IPS-11a (cell line): ENCODE measurements at regions not wholly inside any gene's neighbourhood (a gene's known extent, or its start where the extent isn't known, plus 50 kb on each side); places are given as distances from the start of the nearest gene placed in this dataset.
"Not testable (repeated sequence)": the region's sequence is repeated elsewhere in the genome, so short reads cannot be mapped to it uniquely, and the experiment has no call there.

Experiments
- H3K4me3 ChIP-seq: one replicate; pipeline ENCODE4 v1.5.1; 2013; ENCODE audit warnings: low read depth, low read length, control low read depth

- H3K4me3 ChIP-seq = not testable (repeated sequence)
These were observed 169.1 kb upstream of the PRKX start for GRCh38 chrX:3882553-3882920.

DNA sequence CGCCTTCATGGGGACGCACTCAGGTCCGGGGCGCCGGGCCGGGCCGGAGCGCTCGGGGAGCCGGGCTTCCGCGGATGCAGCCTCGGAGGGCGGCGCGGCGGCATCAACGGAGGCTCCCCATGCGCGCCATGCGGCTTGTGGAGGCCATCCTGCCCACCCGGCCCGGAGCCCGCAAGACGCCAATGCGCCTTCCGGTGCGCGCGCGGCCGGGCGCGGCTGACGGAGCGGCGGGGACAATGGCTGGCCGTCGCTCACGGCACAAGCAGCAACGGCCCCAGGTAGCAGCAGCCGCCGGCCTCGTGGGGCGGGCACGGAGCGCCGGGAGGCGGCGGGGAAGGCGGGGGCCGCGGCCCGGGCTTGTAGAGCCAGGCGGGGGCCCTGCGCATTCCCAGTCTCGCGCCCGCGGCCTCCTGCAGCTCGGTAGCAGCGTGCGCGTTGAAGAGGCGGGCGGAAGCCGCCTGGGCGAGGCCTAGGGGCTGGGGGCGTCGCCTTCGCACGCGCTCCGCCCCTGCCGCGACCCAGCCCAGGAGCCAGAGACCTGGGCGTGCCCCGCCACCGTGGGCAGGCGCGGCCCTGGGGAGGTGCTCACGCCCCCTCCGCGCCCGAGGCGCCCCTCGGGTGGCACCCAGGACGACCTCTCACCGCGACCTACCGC lies 168.6 kb upstream of the PRKX start:
- not testable (repeated sequence) for H3K4me3 ChIP-seq

GRCh38 chrX:3881255-3881895 lies 167.9 kb upstream of the PRKX start:
- H3K4me3 ChIP-seq = not testable (repeated sequence)

- not testable (repeated sequence) for H3K4me3 ChIP-seq
These were observed 162.9 kb upstream of the PRKX start for GRCh38 chrX:3876393-3876792.

GRCh38 chrX:3875638-3876037 lies 162.2 kb upstream of the PRKX start:
- not testable (repeated sequence) for H3K4me3 ChIP-seq

- not testable (repeated sequence) for H3K4me3 ChIP-seq
These were observed 158.9 kb upstream of the PRKX start for GRCh38 chrX:3872226-3872879.

DNA sequence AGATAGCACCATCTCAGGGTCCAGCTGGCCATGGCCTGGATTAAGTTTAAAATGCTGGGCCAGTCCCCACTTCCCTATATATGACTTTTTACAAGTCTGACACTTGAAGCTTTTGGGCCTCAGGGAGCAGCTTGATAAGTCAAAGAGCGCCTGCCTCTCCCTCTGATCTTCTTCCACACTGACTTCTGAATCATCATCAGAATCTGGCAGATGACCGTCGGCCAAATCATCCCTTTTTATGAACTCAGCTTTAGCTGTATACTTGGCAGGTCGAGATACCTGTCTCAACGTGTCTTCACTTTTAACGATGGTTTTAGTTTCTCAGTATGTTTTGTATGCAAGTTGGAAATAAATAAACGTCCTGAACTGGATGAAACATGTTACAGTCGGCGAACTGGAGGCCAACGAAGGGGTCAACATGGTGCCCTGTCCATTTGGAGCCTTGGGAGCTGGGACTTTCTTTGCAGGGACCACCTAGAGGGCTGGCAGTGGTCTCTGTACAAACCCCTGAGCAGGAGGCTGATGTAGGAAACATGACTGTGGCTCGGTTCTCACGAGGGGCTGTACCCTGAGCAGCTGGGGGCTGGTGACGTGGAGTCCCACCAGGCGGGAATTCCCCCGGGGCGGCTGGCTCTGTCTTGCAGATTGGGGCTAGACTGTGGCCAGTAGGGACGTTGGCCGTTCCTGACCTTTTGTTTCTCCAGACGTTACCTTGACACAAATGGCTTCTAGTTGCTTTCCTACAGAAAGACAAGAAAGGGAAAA lies 153.8 kb upstream of the PRKX start:
- not testable (repeated sequence) for H3K4me3 ChIP-seq

- not testable (repeated sequence) for H3K4me3 ChIP-seq
These were observed 144.9 kb upstream of the PRKX start for GRCh38 chrX:3858332-3858731.

- H3K4me3 ChIP-seq = not testable (repeated sequence)
These were observed 130.2 kb upstream of the PRKX start for GRCh38 chrX:3843522-3844145.

DNA sequence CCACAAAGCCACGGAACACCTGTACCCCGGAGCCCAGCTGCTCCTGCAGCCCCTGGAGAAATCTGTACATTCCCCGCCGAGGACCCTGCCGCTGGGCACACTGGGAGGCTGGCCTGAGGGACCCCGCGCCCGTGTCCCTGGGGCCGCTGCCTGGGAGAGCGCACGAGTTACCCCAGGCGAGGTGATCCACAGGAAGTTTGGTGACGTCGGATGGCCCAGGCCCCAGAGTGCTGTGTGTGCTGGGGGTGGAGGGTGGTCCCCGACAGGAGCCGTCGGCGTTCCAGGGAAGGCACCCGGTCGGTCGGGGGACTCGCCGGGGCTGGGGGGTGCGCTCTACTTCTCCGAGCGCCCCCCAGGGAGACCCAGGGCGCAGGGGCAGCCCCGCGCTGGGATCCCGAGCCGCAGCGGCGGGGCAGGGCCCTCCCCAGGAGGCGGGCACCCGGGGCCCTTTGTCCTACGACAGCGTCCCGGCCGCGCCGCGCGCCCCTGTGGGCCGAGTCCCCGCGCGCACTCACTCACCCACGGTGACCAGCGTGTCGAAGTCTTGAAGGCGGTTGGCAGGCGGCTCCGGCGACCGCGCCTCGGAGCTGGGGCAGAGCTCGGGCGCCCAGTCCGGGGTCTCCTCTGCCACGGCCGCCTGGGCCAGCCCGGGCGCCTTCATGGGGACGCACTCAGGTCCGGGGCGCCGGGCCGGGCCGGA lies 129.5 kb upstream of the PRKX start:
- H3K4me3 ChIP-seq = peak overlapping the region; percentile 17

DNA sequence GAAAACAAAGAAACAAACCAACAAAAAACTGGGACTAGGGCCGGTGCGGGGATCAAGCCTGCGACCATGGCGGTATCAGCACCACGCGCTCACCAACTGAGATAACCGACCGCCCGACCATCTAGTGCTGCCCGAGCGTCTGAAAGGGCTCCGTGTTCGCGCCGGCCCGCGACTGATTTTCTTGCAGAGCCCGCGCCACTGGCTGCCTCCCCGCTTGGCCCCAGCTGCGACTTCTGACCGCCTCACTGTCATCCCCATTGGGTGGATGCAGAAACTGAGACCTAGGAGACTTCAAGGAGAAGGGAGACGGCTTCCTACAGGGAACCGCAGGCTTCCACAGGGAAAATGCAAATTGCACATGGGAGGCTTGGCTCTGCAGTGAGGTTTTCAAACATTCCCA lies 125.3 kb upstream of the PRKX start:
- not testable (repeated sequence) for H3K4me3 ChIP-seq

- not testable (repeated sequence) for H3K4me3 ChIP-seq
These were observed 124.7 kb upstream of the PRKX start for GRCh38 chrX:3837958-3838643.

- not testable (repeated sequence) for H3K4me3 ChIP-seq
These were observed 123.8 kb upstream of the PRKX start for GRCh38 chrX:3837211-3837610.

DNA sequence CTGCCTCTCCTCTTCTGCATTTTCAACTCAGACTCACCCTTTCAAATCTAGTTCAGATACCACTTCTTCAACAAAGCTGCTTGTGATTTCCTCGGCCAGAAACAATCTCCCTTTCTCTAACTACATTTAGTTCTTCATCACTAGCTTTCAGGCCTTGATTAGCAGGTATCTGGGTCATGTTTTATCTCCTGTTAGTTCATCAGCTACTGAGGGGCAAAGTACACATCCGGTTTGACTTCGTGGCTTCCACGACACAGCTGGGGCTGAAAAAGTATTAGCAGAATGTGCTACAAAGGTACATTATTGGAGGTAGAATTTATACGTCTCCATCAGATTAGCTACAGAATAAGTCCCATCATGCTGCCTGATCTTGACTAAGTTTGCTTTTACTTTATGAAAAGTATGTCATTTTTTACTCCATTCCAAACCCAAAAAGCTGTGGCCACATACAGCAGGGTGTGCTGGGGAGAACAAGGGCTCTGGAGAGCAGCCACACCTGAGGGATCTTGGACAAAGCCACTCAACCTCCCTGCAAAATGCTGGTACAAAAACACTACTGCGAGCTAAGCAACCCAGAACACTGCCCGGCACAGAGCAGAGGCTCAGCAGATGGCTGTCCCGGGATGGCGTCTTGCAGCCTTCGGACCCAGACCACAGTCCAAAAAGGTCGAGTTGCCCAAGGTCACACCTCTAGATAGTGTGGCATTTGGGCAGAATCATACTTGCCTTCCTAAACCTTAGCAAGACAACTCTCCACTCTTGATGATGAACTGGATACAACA lies 120.5 kb upstream of the PRKX start:
- not testable (repeated sequence) for H3K4me3 ChIP-seq

DNA sequence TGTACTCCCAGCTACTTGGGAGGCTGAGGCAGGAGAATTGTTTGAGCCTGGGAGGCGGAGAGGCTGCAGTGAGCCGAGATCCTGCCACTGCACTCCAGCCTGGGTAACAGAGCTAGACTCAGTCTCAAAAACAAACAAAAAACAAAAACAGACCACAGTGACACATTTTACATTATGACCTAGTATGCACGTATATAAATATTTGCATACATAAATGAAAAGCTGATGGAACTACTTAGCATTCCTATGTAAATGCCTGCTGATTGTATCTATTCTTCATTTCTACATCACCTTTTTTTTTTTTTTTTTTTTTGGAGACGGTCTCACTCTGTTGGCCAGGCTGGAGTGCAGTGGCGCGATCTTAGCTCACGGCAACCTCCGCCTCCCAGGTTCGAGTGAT lies 116.6 kb upstream of the PRKX start:
- H3K4me3 ChIP-seq = not testable (repeated sequence)

DNA sequence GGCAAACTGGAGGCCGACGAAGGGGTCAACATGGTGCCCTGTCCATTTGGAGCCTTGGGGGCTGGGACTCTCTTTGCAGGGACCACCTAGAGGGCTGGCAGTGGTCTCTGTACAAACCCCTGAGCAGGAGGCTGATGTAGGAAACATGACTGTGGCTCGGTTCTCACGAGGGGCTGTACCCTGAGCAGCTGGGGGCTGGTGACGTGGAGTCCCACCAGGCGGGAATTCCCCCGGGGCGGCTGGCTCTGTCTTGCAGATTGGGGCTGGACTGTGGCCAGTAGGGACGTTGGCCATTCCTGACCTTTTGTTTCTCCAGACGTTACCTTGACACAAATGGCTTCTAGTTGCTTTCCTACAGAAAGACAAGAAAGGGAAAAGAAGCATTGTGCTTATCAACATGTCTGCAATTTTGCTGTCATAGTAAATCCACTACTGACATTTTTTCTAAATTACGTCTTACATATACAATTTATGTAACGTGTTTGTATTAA lies 115.6 kb upstream of the PRKX start:
- H3K4me3 ChIP-seq = not testable (repeated sequence)

DNA sequence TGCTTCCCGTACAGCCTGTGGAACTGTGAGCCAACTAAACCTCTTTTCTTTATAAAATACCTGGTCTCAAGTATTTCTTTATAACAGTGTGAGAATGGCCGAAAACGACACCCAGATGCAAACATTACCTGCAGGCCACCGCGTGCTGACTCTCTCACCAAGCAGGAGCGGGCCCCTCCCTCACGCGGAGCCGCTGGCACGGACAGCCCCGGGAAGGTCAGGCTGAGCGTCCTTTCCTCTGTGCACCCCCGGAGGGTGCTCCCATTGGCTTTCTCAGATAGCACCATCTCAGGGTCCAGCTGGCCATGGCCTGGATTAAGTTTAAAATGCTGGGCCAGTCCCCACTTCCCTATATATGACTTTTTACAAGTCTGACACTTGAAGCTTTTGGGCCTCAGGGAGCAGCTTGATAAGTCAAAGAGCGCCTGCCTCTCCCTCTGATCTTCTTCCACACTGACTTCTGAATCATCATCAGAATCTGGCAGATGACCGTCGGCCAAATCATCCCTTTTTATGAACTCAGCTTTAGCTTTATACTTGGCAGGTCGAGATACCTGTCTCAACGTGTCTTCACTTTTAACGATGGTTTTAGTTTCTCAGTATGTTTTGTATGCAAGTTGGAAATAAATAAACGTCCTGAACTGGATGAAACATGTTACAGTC lies 115.1 kb upstream of the PRKX start:
- not testable (repeated sequence) for H3K4me3 ChIP-seq

- not testable (repeated sequence) for H3K4me3 ChIP-seq
These were observed 110.6 kb upstream of the PRKX start for GRCh38 chrX:3824008-3824407.

GRCh38 chrX:3820167-3820566 lies 106.7 kb upstream of the PRKX start:
- no peak overlapping the region for H3K4me3 ChIP-seq
